CD4-positive, alpha-beta T cell treated with Interferon gamma for 1 hour (primary cell): ENCODE measurements at regions not wholly inside any gene's neighbourhood (a gene's known extent, or its start where the extent isn't known, plus 50 kb on each side); places are given as distances from the start of the nearest gene placed in this dataset.
"Not testable (repeated sequence)": the region's sequence is repeated elsewhere in the genome, so short reads cannot be mapped to it uniquely, and the experiment has no call there.

Experiments
- DNase-seq: peaks from one replicate; pipeline ENCODE4 v3.0.0-alpha.2; 2020

DNA sequence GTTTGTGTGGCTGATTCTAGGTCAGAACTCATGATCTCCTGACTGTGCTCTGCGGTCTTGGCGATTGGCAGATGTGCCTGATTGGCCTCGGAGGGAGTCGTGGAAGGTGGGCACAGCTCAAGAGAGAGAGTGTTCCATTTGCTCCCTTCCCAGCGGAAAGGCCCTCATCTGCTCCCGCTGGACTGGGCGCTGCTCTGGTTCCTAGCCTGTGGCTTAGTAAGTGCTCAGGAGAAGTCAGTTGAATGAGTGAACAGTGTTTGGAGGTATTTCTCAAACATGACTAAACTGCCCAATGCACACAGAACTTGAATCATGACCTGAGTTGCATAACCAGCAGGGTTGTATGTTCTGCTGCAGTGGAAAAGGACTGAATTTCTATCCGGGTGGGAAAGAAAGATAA, 120.2 kb upstream of the PITX1 start:
- DNase-seq = no peak

DNA sequence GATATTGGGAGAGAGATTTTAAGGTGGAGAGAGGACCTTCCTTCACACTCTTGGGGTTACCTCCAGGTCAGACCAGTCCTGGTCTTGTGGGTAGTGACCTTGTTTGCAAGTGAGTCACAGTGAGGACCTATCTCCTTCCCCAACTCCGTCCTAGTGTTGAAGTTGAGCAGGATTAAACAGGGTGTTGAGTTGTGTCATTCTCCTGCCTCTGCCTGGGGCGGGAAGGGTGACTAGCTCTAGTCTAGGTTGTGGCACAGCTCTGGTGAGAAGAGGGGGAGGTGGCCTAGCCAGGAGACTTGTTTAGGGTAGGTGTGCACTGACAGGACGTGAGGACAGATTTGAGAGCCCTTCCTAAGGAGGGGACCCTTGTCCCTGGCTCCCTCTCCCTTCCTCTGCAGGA, 119.6 kb upstream of the PITX1 start:
- DNase-seq = no peak

DNA sequence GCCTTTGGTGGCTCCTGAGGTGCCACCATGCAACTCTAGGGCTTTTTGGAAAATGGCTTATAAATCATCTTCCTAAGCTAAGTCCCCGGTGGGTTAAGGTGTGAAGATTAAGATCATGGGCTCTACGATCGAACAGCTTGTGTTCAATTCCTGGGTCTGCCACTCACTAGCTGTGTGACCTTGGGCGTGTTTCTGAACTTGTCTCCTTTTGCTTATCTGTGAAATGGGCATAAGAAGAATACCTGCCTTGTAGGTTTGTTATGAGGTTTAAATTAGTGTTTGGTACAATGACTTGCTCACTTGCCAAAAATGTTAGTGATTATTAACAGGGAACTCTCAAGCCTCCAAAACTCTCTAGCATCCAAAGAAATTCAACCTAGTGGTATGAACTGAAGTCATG, 119.2 kb upstream of the PITX1 start:
- DNase-seq = no peak

DNA sequence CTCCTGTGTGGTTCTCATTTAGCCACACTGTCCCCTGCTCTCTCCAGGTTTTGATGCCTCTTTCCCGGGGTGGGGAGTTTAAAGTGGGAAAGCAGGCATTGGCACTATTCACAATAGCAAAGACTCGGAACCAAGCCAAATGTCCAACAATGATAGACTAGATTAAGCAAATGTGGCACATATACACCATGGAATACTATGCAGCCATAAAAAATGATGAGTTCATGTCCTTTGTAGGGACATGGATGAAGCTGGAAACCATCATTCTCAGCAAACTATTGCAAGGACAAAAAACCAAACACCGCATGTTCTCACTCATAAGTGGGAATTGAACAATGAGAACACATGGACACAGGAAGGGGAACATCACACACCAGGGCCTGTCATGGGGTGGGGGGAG, 117.6 kb upstream of the PITX1 start:
- DNase-seq = not testable (repeated sequence)

DNA sequence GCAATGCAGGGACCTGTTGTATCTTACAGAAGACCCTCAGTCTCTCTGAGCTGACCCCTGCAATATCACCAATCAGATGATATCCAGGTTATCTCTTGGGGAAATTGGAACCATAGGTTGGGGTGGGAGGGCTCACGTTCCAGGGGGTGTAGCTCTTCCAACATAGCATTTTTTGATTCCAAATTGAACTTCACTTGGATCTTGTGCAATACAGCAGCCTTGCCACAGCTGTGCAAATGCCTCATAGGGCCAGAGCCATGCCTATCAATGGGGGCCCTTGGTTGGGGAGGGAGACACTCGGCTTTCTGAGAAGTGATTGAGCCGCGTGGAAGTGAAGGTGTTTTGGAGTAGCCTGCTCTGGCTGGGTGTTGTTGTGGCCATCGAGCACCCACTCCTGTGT, 117.2 kb upstream of the PITX1 start:
- DNase-seq = no peak

DNA sequence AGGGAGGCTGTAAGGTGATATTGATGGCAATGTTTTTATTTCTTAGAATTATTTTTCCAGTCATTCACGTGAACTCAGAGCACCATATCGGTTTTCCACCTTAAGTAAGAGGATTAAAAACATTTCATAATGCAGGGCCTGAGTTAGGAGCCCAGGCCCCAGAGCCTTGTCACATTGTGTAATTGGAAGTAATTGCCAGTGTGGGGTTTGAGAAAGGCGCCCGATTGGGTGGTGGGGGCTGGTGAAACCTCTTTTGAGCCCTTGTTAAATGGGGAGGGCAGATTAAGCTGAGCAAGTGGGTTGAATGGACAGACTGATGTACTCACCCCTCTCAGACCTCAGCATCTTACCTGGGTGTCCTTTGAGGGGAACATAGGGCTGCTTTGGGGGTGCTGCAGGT, 116.7 kb upstream of the PITX1 start:
- no peak for DNase-seq

DNA sequence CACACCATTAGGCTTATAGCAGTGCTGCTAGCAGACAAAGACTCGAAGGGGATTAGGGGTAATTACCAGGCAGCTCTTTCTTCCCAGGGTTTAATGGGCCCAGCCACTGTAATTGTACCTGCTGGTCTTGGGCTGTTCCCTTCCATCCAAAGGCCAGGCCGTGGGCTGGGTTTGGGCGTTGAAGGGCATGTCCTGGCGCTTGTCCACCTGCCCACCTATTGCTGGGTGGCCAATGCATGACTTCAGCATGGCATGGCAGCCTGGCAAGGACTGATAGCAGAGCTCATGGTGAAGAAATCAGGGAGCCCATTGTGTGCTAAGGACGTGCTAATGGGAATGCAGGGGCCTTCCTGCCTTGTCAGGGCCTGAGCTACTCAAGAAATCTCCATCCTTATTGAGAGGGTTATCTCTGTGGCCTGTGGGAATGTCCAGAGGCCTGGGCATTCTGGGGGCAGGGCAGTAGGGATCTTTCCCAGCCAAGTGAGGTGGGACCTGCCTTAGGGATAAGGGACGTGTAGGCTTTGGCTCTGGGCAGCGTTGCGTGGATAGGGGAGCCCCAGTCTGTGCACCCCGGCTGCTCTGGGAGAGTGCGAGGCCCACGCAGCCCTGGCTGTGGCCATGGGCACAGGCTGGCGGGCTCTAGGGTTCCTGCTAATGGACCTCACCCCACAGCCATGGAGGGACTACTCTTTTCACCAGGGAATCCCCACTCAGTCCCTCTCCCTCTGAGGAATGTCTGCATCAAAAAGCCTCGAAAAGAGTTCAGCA, 116.1 kb upstream of the PITX1 start:
- DNase-seq = no peak

DNA sequence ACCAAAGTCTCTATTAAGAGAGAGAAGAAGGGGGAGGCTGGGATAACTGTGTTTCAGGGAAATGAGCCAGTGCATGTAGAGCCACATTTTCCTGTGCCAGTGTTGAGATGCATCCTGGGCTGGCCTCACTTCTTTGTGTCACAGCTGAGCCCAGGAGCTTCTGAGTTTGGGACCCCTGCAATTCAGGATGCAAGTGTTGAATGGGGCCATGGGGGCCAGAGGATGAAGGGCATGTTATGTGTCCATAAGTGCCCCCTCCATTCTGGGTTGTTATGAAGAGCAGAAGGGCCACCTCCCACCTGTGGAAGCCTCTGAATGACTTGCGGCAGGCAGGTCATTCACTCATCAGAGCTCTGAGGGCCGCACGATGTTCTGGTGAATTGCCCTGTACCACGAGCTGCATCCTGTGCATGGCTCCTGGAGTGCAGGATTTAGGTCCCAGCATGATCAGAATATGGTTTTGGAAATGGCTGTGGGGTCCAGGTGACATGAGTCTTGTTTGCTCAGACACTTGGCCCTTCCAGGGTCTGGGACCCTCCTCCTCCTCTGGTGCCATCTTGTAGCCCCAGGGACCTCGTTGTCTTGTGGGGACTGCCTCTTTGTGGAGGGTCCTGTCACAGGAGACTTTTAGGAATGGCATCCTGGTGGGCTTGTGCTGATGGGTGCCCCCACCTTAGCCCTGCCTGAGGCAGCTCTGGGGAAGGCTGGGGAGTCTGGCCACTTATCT, 115.4 kb upstream of the PITX1 start:
- DNase-seq = no peak

DNA sequence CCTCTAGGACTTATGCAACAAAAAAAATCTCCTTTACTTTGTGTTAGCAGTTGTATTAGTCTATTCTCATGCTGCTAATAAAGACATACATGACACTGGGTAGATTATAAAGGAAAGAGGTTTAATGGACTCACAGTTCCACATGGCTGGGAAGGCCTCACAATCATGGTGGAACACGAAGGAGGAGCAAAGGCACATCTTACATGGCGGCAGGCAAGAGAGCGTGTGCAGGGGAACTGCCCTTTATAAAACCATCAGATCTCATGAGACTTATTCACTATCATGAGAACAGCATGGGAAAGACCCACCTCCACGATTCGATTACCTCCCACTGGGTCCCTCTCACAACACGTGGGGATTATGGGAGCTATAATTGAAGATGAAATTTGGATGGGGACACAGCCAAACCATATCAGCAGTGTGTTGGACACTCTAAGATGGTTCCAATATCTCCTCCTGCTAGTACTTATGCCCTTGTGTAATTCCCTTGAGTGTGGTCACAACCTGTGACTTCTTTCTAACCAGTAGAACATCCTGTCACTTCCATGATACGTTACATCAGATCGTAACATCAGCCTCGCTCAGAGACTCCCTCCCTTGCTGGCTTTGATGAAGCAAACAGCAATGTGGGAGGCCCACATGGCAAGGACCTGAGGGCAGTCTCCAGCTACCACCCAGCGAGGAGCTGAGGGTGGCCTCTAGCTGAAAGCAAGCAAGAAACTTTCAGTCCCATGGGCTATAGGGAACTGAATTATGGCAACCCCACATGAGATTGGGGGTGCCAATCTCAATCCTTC, 113.5 kb upstream of the PITX1 start:
- DNase-seq = no peak

DNA sequence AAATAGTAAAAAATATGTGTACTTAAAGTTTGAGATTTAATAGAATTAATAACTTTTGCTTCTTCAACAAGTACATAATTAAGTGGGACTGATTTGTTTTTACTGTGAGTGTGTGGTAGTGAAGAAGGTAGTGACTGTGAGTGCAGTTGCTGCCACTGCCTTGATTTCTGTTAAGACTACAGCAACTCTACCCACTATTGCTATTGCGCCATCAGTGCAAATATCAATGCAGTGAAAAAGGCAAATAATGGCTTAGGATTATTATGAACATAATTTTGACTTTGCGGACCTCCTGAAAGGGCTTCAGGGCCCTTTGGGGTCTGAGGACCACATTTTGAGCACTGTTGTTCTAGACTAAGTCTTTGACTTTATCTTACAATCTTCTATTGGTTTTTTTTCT, 112.0 kb upstream of the PITX1 start:
- DNase-seq = no peak

DNA sequence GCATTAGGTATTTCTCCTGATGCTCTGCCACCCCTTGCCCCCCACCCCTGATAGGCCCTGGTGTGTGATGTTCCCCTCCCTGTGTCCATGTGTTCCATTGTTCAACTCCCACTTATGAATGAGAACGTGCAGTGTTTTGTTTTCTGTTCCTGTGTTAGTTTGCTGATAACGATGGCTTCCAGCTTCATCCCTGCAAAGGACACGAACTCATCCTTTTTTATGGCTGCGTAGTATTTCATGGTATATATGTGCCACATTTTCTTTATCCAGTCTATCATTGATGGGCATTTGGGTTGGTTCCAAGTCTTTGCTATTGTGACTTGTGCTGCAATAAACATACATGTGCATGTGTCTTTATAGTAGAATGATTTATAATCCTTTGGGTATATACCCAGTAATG, 109.7 kb upstream of the PITX1 start:
- DNase-seq = not testable (repeated sequence)

DNA sequence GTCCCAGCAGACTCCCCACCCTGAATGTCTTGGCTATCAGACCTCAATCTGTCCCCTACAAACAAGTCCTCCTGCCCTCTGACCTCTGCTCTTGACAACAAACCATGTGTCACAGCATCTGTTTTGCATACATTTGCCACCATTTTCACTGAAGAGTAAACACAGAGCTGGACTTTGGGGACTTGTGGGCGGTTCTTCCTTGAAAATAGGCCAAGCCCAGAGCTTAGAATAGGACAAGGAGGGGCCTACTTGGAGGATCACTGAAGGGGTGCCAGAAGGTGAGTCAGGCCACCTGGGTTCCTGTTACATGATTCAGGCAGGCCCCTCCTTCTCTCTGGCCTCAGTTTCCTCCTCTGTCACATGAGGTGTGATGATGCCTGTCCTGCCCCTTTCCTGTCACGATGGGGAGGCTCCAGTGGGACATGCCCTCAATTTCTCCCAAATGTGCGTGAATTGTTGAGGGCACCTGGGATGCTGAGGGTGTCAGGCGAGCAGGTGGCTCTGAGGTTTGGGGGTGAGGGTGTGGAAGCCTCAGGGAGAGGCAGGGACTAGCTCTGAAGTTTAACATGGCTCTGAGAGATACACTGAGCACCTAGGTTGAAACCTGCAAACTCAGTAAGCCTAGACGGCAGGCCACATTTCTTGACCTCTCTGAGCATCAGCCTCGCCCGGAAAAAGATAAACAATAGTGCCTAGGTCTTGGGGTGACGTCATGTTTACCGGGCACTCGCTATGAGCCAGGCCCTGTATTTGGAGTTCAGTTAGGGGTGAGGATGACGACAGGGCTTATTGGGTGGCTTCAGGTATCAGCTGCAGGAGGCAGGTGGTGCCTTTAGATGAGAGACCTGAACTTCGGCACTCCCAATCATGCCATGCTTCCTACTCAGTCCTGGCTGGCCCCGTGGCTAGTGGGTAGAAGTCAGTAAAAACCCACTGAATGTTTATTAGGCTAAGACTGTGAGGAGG, 107.6 kb upstream of the PITX1 start:
- no peak for DNase-seq

DNA sequence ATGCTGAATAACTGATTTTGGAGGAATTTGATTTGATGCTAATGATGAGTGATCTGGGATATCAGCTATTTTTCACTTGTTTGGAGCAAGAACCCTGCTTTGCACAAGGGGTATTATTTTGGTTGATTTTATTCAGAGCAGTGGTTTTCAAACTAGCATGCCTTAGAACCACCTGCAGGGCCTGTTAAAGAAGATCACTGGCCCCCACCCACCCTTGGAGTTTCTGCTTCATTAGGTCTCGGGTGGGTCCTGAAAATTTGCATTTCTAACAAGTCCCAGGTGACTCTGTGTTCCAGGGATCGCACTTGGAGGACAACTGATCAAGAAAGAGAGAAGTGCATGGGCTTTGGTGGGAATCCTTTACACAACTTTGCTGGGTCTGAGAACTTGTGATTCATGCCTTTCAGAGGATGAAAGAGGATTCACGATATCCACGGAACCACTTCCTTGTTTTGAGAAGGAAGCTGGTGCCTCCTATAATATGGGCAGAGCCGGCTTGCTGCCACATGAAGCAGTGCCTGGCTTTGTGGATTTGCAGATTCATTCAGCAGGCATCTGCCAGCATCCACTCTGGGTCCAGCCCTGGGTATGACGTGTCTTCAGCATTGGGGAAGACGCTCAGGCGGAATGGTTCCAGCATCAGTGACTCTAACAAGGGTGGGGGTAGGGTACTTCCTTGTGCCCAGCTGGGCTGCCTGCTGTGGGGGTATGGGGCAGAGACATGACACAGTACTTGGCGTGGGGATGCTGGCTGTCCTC, 106.6 kb upstream of the PITX1 start:
- DNase-seq = peak; percentile 72

DNA sequence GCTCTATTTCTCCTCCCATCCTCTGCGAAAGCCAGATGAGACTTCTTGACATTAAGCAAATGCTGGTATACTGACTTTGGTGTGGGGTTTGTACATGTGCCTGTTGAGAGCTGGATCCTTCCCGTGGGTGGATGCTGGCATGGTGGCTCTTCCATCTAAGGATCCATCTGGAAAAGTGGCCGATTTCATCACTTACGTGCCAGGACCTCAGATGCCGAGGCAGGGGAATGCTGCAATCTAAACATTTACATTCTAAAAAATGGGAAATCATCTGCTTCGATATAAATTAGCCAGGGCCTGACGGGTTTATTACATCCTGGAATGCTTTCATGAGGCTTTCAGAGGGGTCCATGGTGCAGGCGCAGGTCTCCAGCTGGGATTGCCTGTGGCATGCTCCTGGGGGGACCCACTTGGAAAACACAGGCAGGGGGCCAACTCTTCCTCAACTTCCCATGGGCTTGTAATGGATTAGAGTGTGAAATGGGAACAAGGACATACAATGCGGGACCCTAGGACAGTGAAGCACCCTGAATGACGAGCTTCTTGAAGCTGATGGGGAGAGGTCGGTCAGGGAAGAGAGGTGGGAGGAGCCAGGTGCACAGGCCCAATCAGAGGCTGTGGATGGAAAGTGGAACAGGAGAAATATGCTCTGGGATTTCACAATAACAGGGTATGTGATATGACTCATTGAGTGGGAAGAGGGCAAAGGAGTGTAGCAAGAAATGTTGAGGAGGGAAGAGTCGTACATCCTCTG, 105.5 kb upstream of the PITX1 start:
- peak; percentile 29 for DNase-seq

DNA sequence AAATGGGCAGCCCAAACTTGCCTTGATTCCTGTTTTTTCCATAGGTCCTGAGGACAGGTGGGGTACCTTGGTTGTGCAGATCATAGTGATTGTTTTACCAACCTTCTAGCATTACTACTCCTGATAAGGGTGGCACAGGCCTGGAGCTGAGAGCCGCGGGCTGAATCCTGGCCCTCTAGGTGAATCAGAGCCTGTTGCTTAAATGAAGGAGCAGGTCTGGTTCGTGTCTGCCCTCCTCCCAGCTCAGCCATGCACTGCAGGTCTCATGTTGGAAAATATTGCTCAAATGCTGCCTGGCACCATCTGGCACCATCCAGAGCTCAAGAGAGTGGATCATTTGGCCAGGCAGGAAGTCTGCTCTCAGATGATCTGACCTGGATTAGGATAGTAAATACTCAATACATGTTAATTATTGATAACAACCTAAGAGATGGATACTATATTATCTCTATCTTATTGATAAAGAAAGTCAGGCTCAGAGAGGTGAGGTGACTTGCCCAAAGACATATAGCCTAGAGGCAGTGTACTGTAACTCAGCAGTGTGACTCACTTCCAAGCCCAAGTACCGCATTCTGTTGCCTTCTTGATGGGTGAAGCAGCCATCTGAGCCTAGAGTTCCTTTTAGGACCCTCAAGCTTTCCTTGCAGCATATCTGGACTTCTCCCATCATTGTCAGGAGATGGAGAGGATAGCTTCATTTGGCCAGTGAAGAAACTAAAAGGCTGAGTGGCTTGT, 104.3 kb upstream of the PITX1 start:
- no peak for DNase-seq

DNA sequence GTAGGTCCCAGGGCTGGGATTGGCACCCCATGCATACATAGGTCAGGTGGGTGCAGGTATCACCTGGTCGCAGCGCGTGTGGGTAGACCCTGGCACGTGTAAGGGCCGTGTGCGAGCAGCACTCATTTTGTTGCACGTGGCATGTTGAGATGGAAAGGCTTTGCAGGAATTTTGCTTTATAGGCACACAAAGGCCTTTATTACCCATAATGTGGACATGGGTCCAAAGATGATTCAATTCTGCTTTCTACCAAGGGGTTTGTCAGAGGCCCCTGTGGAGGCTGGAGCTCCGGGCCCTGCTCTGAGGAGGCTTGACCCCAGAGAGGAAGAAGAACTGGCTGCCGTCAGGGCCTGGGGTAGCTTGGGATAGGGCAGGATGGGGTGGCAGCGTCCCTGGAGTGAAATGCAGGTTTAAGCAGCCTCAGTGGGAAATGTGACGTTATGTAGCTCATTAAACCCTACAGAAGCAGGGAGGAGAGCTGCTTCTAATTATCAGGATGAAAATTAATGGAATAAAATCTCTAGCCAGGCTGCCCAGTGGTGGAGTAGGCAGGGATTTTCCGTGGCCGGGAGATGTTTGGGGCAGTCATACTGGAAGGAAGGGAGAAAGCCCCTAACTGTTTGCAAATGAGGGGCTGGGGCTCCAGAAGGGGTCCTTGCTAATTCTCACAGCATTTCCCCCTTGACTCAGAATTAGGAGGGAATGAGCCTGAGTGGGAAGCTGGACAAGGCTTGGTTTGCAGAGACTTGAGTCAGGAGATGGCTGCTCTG, 103.3 kb upstream of the PITX1 start:
- DNase-seq = no peak

DNA sequence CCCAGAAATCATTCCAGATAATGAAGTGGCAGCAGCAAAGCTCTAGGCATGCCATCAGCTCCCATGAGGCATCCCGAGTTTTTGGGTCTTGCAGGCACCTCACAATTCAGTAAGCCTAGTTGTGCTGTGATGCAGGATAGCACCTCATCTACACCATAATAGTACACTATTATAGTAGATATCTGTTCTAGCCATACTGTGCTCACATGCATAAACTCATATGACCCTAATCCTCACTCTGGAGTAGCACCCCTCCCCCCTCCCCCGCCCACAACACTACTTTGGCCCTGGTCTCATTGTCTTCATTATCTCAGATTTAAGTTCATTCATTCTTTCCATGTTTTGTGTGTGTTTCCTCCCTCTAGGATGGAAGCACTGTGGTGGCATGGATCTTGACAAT, 102.5 kb upstream of the PITX1 start:
- DNase-seq = no peak

DNA sequence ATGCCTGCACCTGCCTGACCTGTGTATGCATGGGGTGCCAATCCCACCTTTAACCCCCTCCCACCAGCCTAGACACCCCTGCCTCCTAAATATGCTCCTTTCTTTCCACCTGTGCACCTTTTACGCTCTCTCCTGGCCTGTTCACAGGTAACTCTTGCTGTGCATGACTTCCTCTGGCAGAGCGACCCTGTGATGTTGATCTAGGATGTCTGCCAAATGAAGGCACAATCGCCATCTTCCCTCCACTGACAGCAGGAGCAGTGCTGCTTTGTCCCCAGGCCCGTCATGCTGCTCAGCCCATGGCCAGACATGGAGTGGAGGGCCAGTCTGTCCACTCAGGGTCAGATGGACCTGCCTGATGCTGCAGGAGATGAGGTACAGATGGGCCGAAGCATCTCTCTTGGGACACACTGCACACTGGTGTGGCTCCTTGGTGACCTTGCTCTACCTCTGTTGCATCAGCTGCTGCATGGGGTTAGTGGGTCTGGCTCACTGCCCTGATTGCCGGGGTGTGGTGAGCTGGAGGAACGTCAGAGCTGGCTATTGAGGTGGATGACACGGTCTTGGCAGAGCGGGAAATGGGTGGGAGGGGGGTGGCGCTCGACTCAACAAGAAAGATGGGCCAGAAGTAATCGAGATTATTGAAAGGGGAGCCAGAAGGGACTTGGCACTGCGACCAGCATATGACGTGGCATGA, 101.7 kb upstream of the PITX1 start:
- DNase-seq = peak; percentile 24
